IMR-90 (cell line): ENCODE measurements at regions not wholly inside any gene's neighbourhood (a gene's known extent, or its start where the extent isn't known, plus 50 kb on each side); places are given as distances from the start of the nearest gene placed in this dataset.

Experiments
- ATAC-seq: fragments of 200-7000 bp; cut with Tn5 transposase; 2 replicates; pipeline ENCODE4 v1.9.1; 2020; ENCODE audit warnings: low read depth, mild to moderate bottlenecking, moderate library complexity
- BruUV-seq: library from RNA; stranded (reverse); fragments of 400-500 nt; replicated peaks from 2 replicates; lab custom pipeline; 2021; lab: Mats Ljungman, UMichigan
- CTCF ChIA-PET: fragments of 300-600 bp; formaldehyde crosslinking; extraction: SDS; loops from one replicate; lab custom pipeline; 2021; ENCODE audit warnings: antibody characterized with exemption; lab: Yijun Ruan, JAX
- POLR2A ChIA-PET: fragments of 300-600 bp; sonication (Branson Sonifier 250); formaldehyde crosslinking; loops from one replicate; lab custom pipeline; 2022; ENCODE audit warnings: antibody characterized with exemption; ENCODE audit not compliant: unreplicated experiment; lab: Charles Lee
- DNase-seq: peaks from one replicate; pipeline ENCODE4 v3.0.0; 2013
- H2AFZ ChIP-seq: replicated peaks from 2 replicates; pipeline ENCODE3; 2013; ENCODE audit warnings: low read length, mild to moderate bottlenecking; ENCODE audit not compliant: poor library complexity
- H2AK5ac ChIP-seq: 2 replicates; pipeline ENCODE4 v1.6.1; 2013; ENCODE audit warnings: low read depth, low read length, inconsistent platforms
- H2AK9ac ChIP-seq: replicated peaks from 2 replicates; pipeline ENCODE3; 2013; ENCODE audit warnings: mild to moderate bottlenecking, low read depth, low read length, moderate library complexity; ENCODE audit not compliant: poor library complexity
- H2BK120ac ChIP-seq: 2 replicates; pipeline ENCODE4 v1.6.1; 2013; ENCODE audit warnings: low read depth, low read length, inconsistent platforms
- H2BK15ac ChIP-seq: 3 replicates; pipeline ENCODE4 v1.6.1; 2013; ENCODE audit warnings: low read depth, low read length, inconsistent platforms
- H2BK20ac ChIP-seq: 2 replicates; pipeline ENCODE4 v1.6.1; 2013; ENCODE audit warnings: low read depth, mild to moderate bottlenecking, inconsistent platforms, low read length, moderate library complexity
- H2BK5ac ChIP-seq: 2 replicates; pipeline ENCODE4 v1.6.1; 2013; ENCODE audit warnings: mild to moderate bottlenecking, low read depth, low read length, inconsistent platforms; ENCODE audit not compliant: poor library complexity, severe bottlenecking
- H3K14ac ChIP-seq: replicated peaks from 2 replicates; pipeline ENCODE4 v1.6.1; 2013; ENCODE audit warnings: low read depth, low read length, inconsistent platforms
- H3K18ac ChIP-seq: 2 replicates; pipeline ENCODE4 v1.6.1; 2013; ENCODE audit warnings: low read depth, low read length, control low read depth
- H3K23ac ChIP-seq: 2 replicates; pipeline ENCODE4 v1.6.1; 2013; ENCODE audit warnings: low read depth, low read length, inconsistent platforms
- H3K27ac ChIP-seq: 2 replicates; pipeline ENCODE4 v1.5.1; 2013; ENCODE audit warnings: mild to moderate bottlenecking, control low read depth, low read length; ENCODE audit not compliant: insufficient read depth
- H3K27me3 ChIP-seq: 2 replicates; pipeline ENCODE4 v1.6.1; 2013; ENCODE audit warnings: low read length; ENCODE audit not compliant: control insufficient read depth, insufficient read depth
- H3K36me3 ChIP-seq: 2 replicates; pipeline ENCODE4 v1.6.1; 2013; ENCODE audit warnings: low read length, mixed read lengths; ENCODE audit not compliant: control insufficient read depth, insufficient read depth
- H3K4ac ChIP-seq: 2 replicates; pipeline ENCODE4 v1.6.1; 2013; ENCODE audit warnings: low read depth, low read length, inconsistent platforms
- H3K4me1 ChIP-seq: 2 replicates; pipeline ENCODE4 v1.6.1; 2013; ENCODE audit warnings: low read length, mixed read lengths; ENCODE audit not compliant: control insufficient read depth, insufficient read depth
- H3K4me2 ChIP-seq: 2 replicates; pipeline ENCODE4 v1.6.1; 2013; ENCODE audit warnings: low read depth, mild to moderate bottlenecking, control low read depth, low read length, moderate library complexity
- H3K4me3 ChIP-seq: 2 replicates; pipeline ENCODE4 v1.5.1; 2013; ENCODE audit warnings: low read depth, mild to moderate bottlenecking, control low read depth, low read length, moderate library complexity; ENCODE audit not compliant: insufficient read depth
- H3K56ac ChIP-seq: 2 replicates; pipeline ENCODE4 v1.6.1; 2013; ENCODE audit warnings: low read length, inconsistent platforms; ENCODE audit not compliant: insufficient read depth; ENCODE audit errors: extremely low read depth
- H3K79me1 ChIP-seq, 2 experiments: 2 replicates each; pipeline ENCODE4 v1.6.1; 2013; ENCODE audit warnings: low read length in 2 of 2, inconsistent platforms in 1 of 2, low read depth in 1 of 2
- H3K9ac ChIP-seq: 2 replicates; pipeline ENCODE4 v1.6.1; 2013; ENCODE audit warnings: low read depth, low read length, control low read depth
- H3K9me1 ChIP-seq: 2 replicates; pipeline ENCODE4 v1.6.1; 2013; ENCODE audit warnings: low read length, inconsistent platforms; ENCODE audit not compliant: insufficient read depth
- H3K9me3 ChIP-seq: 2 replicates; pipeline ENCODE4 v1.6.1; 2013; ENCODE audit warnings: low read length; ENCODE audit not compliant: control insufficient read depth, insufficient read depth
- H4K20me1 ChIP-seq: 2 replicates; pipeline ENCODE4 v1.6.1; 2013; ENCODE audit warnings: low read length, inconsistent platforms; ENCODE audit not compliant: insufficient read depth
- H4K5ac ChIP-seq: 2 replicates; pipeline ENCODE4 v1.6.1; 2013; ENCODE audit warnings: mild to moderate bottlenecking, low read depth, low read length, control low read depth
- H4K8ac ChIP-seq, 2 experiments: 2 replicates each; pipeline ENCODE4 v1.6.1; 2013; ENCODE audit warnings: low read depth in 2 of 2, low read length in 2 of 2, control low read depth in 1 of 2, inconsistent platforms in 1 of 2
- H4K91ac ChIP-seq: 2 replicates; pipeline ENCODE4 v1.6.1; 2013; ENCODE audit warnings: low read depth, low read length, inconsistent platforms; ENCODE audit not compliant: insufficient read depth
- BHLHE40 ChIP-seq: fragments of 150-350 bp; IDR thresholded peaks from 2 replicates; pipeline ENCODE4 v1.6.1; 2016; ENCODE audit warnings: mild to moderate bottlenecking, low read depth, low read length
- CEBPB ChIP-seq: IDR thresholded peaks from 2 replicates; pipeline ENCODE4 v1.6.1; 2012; ENCODE audit warnings: low read depth, low read length, improper control_type of control experiment
- CHD1 ChIP-seq: IDR thresholded peaks from 2 replicates; pipeline ENCODE4 v1.6.1; 2012; ENCODE audit warnings: low read depth, low read length, improper control_type of control experiment
- ELK1 ChIP-seq: fragments of 150-350 bp; IDR thresholded peaks from 2 replicates; pipeline ENCODE4 v1.6.1; 2016; ENCODE audit warnings: low read depth, mild to moderate bottlenecking, low read length, moderate library complexity, borderline replicate concordance
- FOS ChIP-seq: fragments of 150-350 bp; IDR thresholded peaks from 2 replicates; pipeline ENCODE4 v1.6.1; 2016; ENCODE audit warnings: low read depth, low read length
- MAFK ChIP-seq: IDR thresholded peaks from 2 replicates; pipeline ENCODE4 v1.6.1; 2012; ENCODE audit warnings: low read depth, low read length, improper control_type of control experiment
- POLR2A ChIP-seq: IDR thresholded peaks from 2 replicates; pipeline ENCODE4 v1.6.1; 2012; ENCODE audit warnings: mild to moderate bottlenecking, low read depth, low read length
- RAD21 ChIP-seq: IDR thresholded peaks from 2 replicates; pipeline ENCODE4 v1.6.1; 2012; ENCODE audit warnings: low read length, improper control_type of control experiment
- RCOR1 ChIP-seq: IDR thresholded peaks from 2 replicates; pipeline ENCODE4 v1.6.1; 2012; ENCODE audit warnings: mild to moderate bottlenecking, low read length, improper control_type of control experiment; ENCODE audit not compliant: insufficient replicate concordance
- RFX5 ChIP-seq: IDR thresholded peaks from 2 replicates; pipeline ENCODE4 v1.8.0; 2012; ENCODE audit warnings: low read depth, mild to moderate bottlenecking, low read length, moderate library complexity
- SMC3 ChIP-seq: fragments of 150-350 bp; IDR thresholded peaks from 2 replicates; pipeline ENCODE4 v1.6.1; 2016; ENCODE audit warnings: low read depth, mild to moderate bottlenecking, antibody characterized with exemption, low read length, moderate library complexity
- USF2 ChIP-seq: fragments of 150-350 bp; IDR thresholded peaks from 2 replicates; pipeline ENCODE4 v1.6.1; 2017; ENCODE audit warnings: mild to moderate bottlenecking, antibody characterized with exemption, low read length, low read depth
- WGBS, 2 experiments: methylation state at CpG; one replicate each; pipeline versions ENCODE4 v1.1.5 to v1.1.7; 2013; ENCODE audit warnings: missing lambda C conversion rate in 2 of 2; ENCODE audit not compliant: insufficient read length in 1 of 2; ENCODE audit errors: extremely low coverage in 2 of 2; 5-methylcytosine and 5-hydroxymethylcytosine counted together
- dilution Hi-C: fragments of 300-500 bp; cut with HindIII; formaldehyde crosslinking; loops from one replicate; pipeline ENCODE4 v1.14.3; 2018; ENCODE audit warnings: low sequenced_read_pairs; ENCODE audit not compliant: unreplicated experiment
- in situ Hi-C: fragments of 300-500 bp; cut with MboI; formaldehyde crosslinking; loops from 3 replicates; pipeline ENCODE4 v1.14.3; 2019; ENCODE audit warnings: low sequenced_read_pairs, inconsistent platforms, mixed read lengths
- intact Hi-C: fragments of 100-400 bp; cut with micrococcal nuclease; formaldehyde crosslinking; loops from 2 replicates; pipeline ENCODE4 v1.10.0; 2022

- ChIA-PET POLR2A (no interaction called here), CTCF (interaction anchor here (0.6 kb wide), 1 partner anchor 1898 kb away, joined by 4 read pairs; no protein-coding TSS in a partner anchor)
- no CpG with 5 or more reads among the region's 2 CpGs for WGBS, 2 experiments
These were observed 514.6 kb upstream of the FBXO33 start for GRCh38 chr14:39946807-39947206.

More at GRCh38 chr14:39946807-39947206, 514.6 kb upstream of the FBXO33 start:
- DNase-seq (no peak), ATAC-seq (no peak)
- intact Hi-C loops = no loop called here
- Histone ChIP-seq H4K20me1 (no peaks in the 10 kb centered on the region), H3K79me1 (no peaks in the 10 kb centered on the region), H2AK9ac (no peak overlapping the region), H2BK20ac (no peak overlapping the region), H3K18ac (no peak overlapping the region), H2AK5ac (no peak overlapping the region), H3K14ac (no peak overlapping the region), H3K4me1 (no peaks in the 10 kb centered on the region), H2AFZ (no peak overlapping the region), H3K9me3 (peaks cover 4% of the 10 kb centered on the region), H3K27ac (no peak overlapping the region), H3K4me3 (no peak overlapping the region), H3K4ac (no peak overlapping the region), H3K9me1 (no peaks in the 10 kb centered on the region), H4K8ac (no peak overlapping the region), H3K27me3 (no peaks in the 10 kb centered on the region), H4K91ac (no peak overlapping the region), H3K36me3 (no peaks in the 10 kb centered on the region), H2BK15ac (no peak overlapping the region), H3K9ac (no peak overlapping the region), H2BK120ac (no peak overlapping the region), H3K4me2 (no peak overlapping the region), H3K23ac (no peak overlapping the region), H2BK5ac (no peak overlapping the region), H4K5ac (no peak overlapping the region), H3K56ac (no peak overlapping the region)
- no peak for TF ChIP-seq SMC3
- TF ChIP-seq USF2 = no peak
- no peak for TF ChIP-seq RCOR1
- no peak for TF ChIP-seq BHLHE40
- TF ChIP-seq FOS = no peak
- TF ChIP-seq RAD21 = no peak
- TF ChIP-seq CHD1 = no peak
- no peak for TF ChIP-seq RFX5
- no peak for TF ChIP-seq MAFK
- TF ChIP-seq CEBPB = no peak
- no peak for TF ChIP-seq POLR2A
- TF ChIP-seq ELK1 = no peak
- in situ Hi-C loops = no loop called here
- dilution Hi-C loops = no loop called here
- no TSS peak for BruUV-seq
